ENCODE measurements at regions not wholly inside any gene's neighbourhood (a gene's known extent, or its start where the extent isn't known, plus 50 kb on each side); places are given as distances from the start of the nearest gene placed in this dataset.

GRCh38 chr6:94446120-94446519, 1026.8 kb upstream of the EPHA7 start:
- Histone ChIP-seq H3K4me2 (no peak overlapping the region), H4K20me1 (ENCODE audit: insufficient read depth) (no peaks in the 10 kb centered on the region), H3K36me3 (ENCODE audit: low read depth) (no peaks in the 10 kb centered on the region), H3K4me1 (replicated peaks; ENCODE audit: insufficient read depth) (no peaks in the 10 kb centered on the region), H3K79me2 (ENCODE audit: low read depth) (no peaks in the 10 kb centered on the region), H3K27ac (no peak overlapping the region), H3K4me3 (no peak overlapping the region), H3K27me3 (ENCODE audit: insufficient read depth, low read depth) (no peaks in the 10 kb centered on the region), H3K9me2 (ENCODE audit: insufficient read depth) (no peaks in the 10 kb centered on the region), H3F3A (ENCODE audit: insufficient read depth, low read depth) (no peaks in the 10 kb centered on the region), H2AFZ (no peak overlapping the region), H3K9me3 (ENCODE audit: insufficient read depth, low read depth) (no peaks in the 10 kb centered on the region)
- CTCF ChIA-PET, result no interaction called here
- no peak for DNase-seq
- no peak for TF ChIP-seq EZH2 (IDR thresholded peaks at IDR 0.05; ENCODE audit: low read depth)
- no peak for TF ChIP-seq CTCF (conservative IDR thresholded peaks at IDR 0.05)
- POLR2A ChIA-PET (ENCODE audit: unreplicated experiment), result no interaction called here
- no TSS peak for BruUV-seq (replicated peaks)
- intact Hi-C loops (cut with micrococcal nuclease; ENCODE audit: unreplicated experiment), result no loop called here

GRCh38 chr6:94443701-94444100, 1024.3 kb upstream of the EPHA7 start:
- Histone ChIP-seq H3K4me2 (no peak overlapping the region), H2AFZ (no peak overlapping the region), H3K36me3 (ENCODE audit: low read depth) (no peaks in the 10 kb centered on the region), H3K4me1 (replicated peaks; ENCODE audit: insufficient read depth) (no peaks in the 10 kb centered on the region), H3F3A (ENCODE audit: insufficient read depth, low read depth) (no peaks in the 10 kb centered on the region), H3K27me3 (ENCODE audit: insufficient read depth, low read depth) (no peaks in the 10 kb centered on the region), H3K9me2 (ENCODE audit: insufficient read depth) (no peaks in the 10 kb centered on the region), H4K20me1 (ENCODE audit: insufficient read depth) (no peaks in the 10 kb centered on the region), H3K9me3 (ENCODE audit: insufficient read depth, low read depth) (no peaks in the 10 kb centered on the region), H3K4me3 (no peak overlapping the region), H3K79me2 (ENCODE audit: low read depth) (no peaks in the 10 kb centered on the region), H3K27ac (no peak overlapping the region)
- no TSS peak for BruUV-seq (replicated peaks)
- no peak for TF ChIP-seq CTCF (conservative IDR thresholded peaks at IDR 0.05)
- no peak for TF ChIP-seq EZH2 (IDR thresholded peaks at IDR 0.05; ENCODE audit: low read depth)
- intact Hi-C loops (cut with micrococcal nuclease; ENCODE audit: unreplicated experiment), result no loop called here
- CTCF ChIA-PET, result no interaction called here
- DNase-seq, result no peak
- POLR2A ChIA-PET (ENCODE audit: unreplicated experiment), result no interaction called here

- Histone ChIP-seq H3K4me2 (no peak overlapping the region), H2AFZ (no peak overlapping the region), H3K27me3 (ENCODE audit: insufficient read depth, low read depth) (no peaks in the 10 kb centered on the region), H3K9me3 (ENCODE audit: insufficient read depth, low read depth) (no peaks in the 10 kb centered on the region), H3K9me2 (ENCODE audit: insufficient read depth) (no peaks in the 10 kb centered on the region), H4K20me1 (ENCODE audit: insufficient read depth) (no peaks in the 10 kb centered on the region), H3K27ac (no peak overlapping the region), H3F3A (ENCODE audit: insufficient read depth, low read depth) (no peaks in the 10 kb centered on the region), H3K36me3 (ENCODE audit: low read depth) (no peaks in the 10 kb centered on the region), H3K4me3 (no peak overlapping the region), H3K79me2 (ENCODE audit: low read depth) (no peaks in the 10 kb centered on the region), H3K4me1 (replicated peaks; ENCODE audit: insufficient read depth) (no peaks in the 10 kb centered on the region)
- ChIA-PET POLR2A (ENCODE audit: unreplicated experiment) (no interaction called here), CTCF (no interaction called here)
- TF ChIP-seq CTCF (conservative IDR thresholded peaks at IDR 0.05) (no peak), EZH2 (IDR thresholded peaks at IDR 0.05; ENCODE audit: low read depth) (no peak)
- intact Hi-C loops (cut with micrococcal nuclease; ENCODE audit: unreplicated experiment), result no loop called here
- no peak for DNase-seq
- BruUV-seq (replicated peaks), result no TSS peak
These were observed 1005.3 kb upstream of the EPHA7 start for GRCh38 chr6:94424692-94425091.
